ENCODE measurements at regions not wholly inside any gene's neighbourhood (a gene's known extent, or its start where the extent isn't known, plus 50 kb on each side); places are given as distances from the start of the nearest gene placed in this dataset.

- no peak for TF ChIP-seq POLR2A (IDR thresholded peaks at IDR 0.05; ENCODE audit: low read depth, low read length)
- no peak for FAIRE-seq
- DNase-seq (ENCODE audit: insufficient read length, low spot score) = no peak
These were observed 220.5 kb downstream of the PTPRU start for GRCh38 chr1:29456685-29457435.

GRCh38 chr1:29455781-29456180 lies 219.5 kb downstream of the PTPRU start:
- no peak for TF ChIP-seq POLR2A (IDR thresholded peaks at IDR 0.05; ENCODE audit: low read depth, low read length)

GRCh38 chr1:29454616-29455380 lies 218.5 kb downstream of the PTPRU start:
- no peak for TF ChIP-seq POLR2A (IDR thresholded peaks at IDR 0.05; ENCODE audit: low read depth, low read length)
- DNase-seq (ENCODE audit: insufficient read length, low spot score) (no peak), FAIRE-seq (no peak)

More at GRCh38 chr1:29455781-29456180, 219.5 kb downstream of the PTPRU start:
- DNase-seq (ENCODE audit: insufficient read length, low spot score) (no peak), FAIRE-seq (no peak)

- no peak for FAIRE-seq
- TF ChIP-seq POLR2A (IDR thresholded peaks at IDR 0.05; ENCODE audit: low read depth, low read length) = no peak
- DNase-seq (ENCODE audit: insufficient read length, low spot score) = peak; percentile 67
These were observed 217.3 kb downstream of the PTPRU start for GRCh38 chr1:29453502-29454240.

- DNase-seq (ENCODE audit: insufficient read length, low spot score) = no peak
- no peak for TF ChIP-seq POLR2A (IDR thresholded peaks at IDR 0.05; ENCODE audit: low read depth, low read length)
- FAIRE-seq = no peak
These were observed 216.3 kb downstream of the PTPRU start for GRCh38 chr1:29452463-29453230.

GRCh38 chr1:29451368-29451892 lies 215.1 kb downstream of the PTPRU start:
- DNase-seq (ENCODE audit: insufficient read length, low spot score) (no peak), FAIRE-seq (no peak)
- no peak for TF ChIP-seq POLR2A (IDR thresholded peaks at IDR 0.05; ENCODE audit: low read depth, low read length)

- DNase-seq (ENCODE audit: insufficient read length, low spot score) (no peak), FAIRE-seq (no peak)
- TF ChIP-seq POLR2A (IDR thresholded peaks at IDR 0.05; ENCODE audit: low read depth, low read length) = no peak
These were observed 214.3 kb downstream of the PTPRU start for GRCh38 chr1:29450591-29450990.

- DNase-seq (ENCODE audit: insufficient read length, low spot score) = no peak
- FAIRE-seq = no peak
- TF ChIP-seq POLR2A (IDR thresholded peaks at IDR 0.05; ENCODE audit: low read depth, low read length) = no peak
These were observed 212.3 kb downstream of the PTPRU start for GRCh38 chr1:29448456-29449235.

GRCh38 chr1:29447368-29447767 lies 211.0 kb downstream of the PTPRU start:
- no peak for FAIRE-seq
- DNase-seq (ENCODE audit: insufficient read length, low spot score) = no peak
- TF ChIP-seq POLR2A (IDR thresholded peaks at IDR 0.05; ENCODE audit: low read depth, low read length) = no peak

- FAIRE-seq = no peak
- DNase-seq (ENCODE audit: insufficient read length, low spot score) = no peak
- no peak for TF ChIP-seq POLR2A (IDR thresholded peaks at IDR 0.05; ENCODE audit: low read depth, low read length)
These were observed 208.7 kb downstream of the PTPRU start for GRCh38 chr1:29444782-29445729.

- TF ChIP-seq POLR2A (IDR thresholded peaks at IDR 0.05; ENCODE audit: low read depth, low read length) = no peak
- FAIRE-seq (no peak), DNase-seq (ENCODE audit: insufficient read length, low spot score) (no peak)
These were observed 207.9 kb downstream of the PTPRU start for GRCh38 chr1:29444081-29444715.

Measured in H54 (cell line).